GM12872 (cell line): ENCODE measurements at regions not wholly inside any gene's neighbourhood (a gene's known extent, or its start where the extent isn't known, plus 50 kb on each side); places are given as distances from the start of the nearest gene placed in this dataset.

Experiments used
- CTCF ChIP-seq: IDR thresholded peaks from 3 replicates; pipeline ENCODE4 v1.5.1; 2011; ENCODE audit warnings: low read depth, mild to moderate bottlenecking, low read length, moderate library complexity; ENCODE audit not compliant: insufficient read depth

GRCh38 chr2:13005761-13006335 is 289.1 kb downstream of the TRIB2 start:
- no peak for TF ChIP-seq CTCF

GRCh38 chr2:13006426-13006825 is 289.7 kb downstream of the TRIB2 start:
- TF ChIP-seq CTCF = no peak

GRCh38 chr2:13006829-13007717 is 290.3 kb downstream of the TRIB2 start:
- peak; percentile 78 for TF ChIP-seq CTCF

- TF ChIP-seq CTCF = no peak
Observed at GRCh38 chr2:13009027-13009642, 292.4 kb downstream of the TRIB2 start.

GRCh38 chr2:13010283-13010682 is 293.5 kb downstream of the TRIB2 start:
- TF ChIP-seq CTCF = no peak

GRCh38 chr2:13014783-13015182 is 298.0 kb downstream of the TRIB2 start:
- no peak for TF ChIP-seq CTCF

GRCh38 chr2:13015532-13016320 is 299.0 kb downstream of the TRIB2 start:
- no peak for TF ChIP-seq CTCF
